GM19397 (cell line): ENCODE measurements at regions not wholly inside any gene's neighbourhood (a gene's known extent, or its start where the extent isn't known, plus 50 kb on each side); places are given as distances from the start of the nearest gene placed in this dataset.

Experiments
- ATAC-seq: cut with Tn5 transposase; IDR thresholded peaks from one replicate; pipeline ENCODE4 v1.9.1; 2021; ENCODE audit warnings: mild to moderate bottlenecking, moderate library complexity; ENCODE audit not compliant: unreplicated experiment

DNA sequence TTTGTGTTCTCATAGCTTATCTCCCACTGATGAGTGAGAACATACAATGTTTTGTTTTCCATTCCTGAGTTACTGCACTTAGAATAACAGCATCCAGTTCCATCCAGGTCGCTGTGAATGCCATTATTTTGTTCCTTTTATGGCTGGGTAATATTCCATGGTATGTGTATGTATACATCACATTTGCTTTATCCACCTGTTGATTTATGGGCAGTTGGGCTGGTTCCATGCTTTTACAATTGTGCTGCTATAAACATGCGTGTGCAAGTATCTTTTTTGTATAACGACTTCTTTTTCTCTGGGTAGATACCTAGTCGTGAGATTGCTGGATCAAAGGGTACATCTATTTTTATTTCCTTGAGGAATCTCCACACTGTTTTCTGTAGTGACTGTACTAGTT, 74.8 kb downstream of the ZNF280B start:
- ATAC-seq = no peak
